ENCODE measurements at regions not wholly inside any gene's neighbourhood (a gene's known extent, or its start where the extent isn't known, plus 50 kb on each side); places are given as distances from the start of the nearest gene placed in this dataset.
A peak's percentile ranks its signal among the peaks of the same experiment; 100 is the strongest.

GRCh38 chr6:113634352-113635163 is 222.6 kb upstream of the MARCKS start:
- no peak for DNase-seq

DNA sequence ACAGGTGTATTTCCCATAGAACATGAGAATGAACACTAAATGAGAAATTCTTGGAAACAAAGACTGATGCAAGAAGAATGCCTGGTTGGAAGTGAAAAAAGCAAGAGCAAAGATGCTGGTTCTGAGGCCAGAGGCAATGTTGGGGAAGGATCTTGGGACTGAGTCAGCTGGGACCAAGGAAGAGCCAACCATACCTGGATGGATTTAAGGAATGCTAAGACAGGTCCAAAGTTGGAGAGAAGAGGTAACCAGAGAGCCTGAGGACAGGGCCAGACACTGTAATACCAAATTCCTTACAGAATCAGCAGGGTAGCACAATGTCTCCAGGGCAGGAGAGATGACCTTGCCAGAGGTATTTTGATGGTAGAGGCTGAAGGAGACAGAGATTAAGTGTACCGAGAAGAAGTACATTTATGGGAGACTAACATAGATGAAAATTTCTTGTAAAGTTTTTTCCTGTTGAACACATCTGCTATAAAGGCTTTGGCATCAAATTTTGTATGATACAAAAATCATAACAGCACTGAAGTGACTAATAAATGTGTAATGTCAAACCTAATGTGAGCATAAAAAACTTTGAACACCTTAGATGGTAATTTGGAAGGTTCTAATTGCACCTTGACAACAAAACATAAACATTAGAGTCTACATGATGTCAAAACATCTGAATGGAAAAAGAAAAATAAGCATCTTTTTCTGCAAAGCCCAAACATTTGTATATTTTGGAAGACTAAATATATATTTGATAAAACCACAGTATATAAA is 221.7 kb upstream of the MARCKS start:
- DNase-seq, result no peak

- DNase-seq, result no peak
Measured at GRCh38 chr6:113636357-113636824, 220.8 kb upstream of the MARCKS start.

DNA sequence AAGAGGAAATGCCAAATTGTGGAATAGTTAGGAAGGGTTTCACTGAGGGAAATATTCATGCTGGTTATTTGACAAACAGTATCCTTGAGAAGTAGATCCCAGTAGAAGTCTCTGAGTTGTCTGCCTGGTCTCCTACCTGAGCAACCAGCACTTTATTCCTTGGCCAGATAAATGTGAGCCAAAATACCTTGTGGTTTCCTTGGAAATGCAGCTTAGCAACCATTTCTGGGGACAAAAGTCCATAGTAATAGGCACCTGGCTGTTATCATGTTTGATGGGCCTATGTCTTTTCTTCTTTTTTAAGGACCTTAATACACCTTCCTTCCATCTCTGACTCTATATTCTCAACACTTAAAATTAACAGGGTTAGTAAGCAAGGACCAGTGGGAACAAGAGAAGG is 217.1 kb upstream of the MARCKS start:
- no peak for DNase-seq

GRCh38 chr6:113642001-113642713 is 215.0 kb upstream of the MARCKS start:
- DNase-seq, result no peak

GRCh38 chr6:113642714-113643406 is 214.3 kb upstream of the MARCKS start:
- DNase-seq, result peak; percentile 69 to 74

DNA sequence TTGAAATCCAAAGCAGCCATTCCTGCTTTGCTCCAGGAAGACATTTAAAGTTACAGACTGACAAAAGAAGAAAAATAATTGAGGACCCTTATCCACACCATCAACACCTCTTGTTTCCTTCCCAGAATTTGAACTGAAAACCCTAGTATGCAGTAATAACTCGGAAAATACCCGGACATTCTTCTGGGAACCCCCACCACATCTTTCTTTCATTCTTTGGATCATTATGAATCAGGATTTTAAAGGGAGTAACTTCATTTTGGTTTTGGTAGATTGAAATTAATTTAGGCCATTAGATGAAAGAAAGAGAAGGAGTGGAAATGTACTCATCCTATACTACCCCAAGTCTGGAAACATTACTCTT is 213.8 kb upstream of the MARCKS start:
- no peak for DNase-seq

DNA sequence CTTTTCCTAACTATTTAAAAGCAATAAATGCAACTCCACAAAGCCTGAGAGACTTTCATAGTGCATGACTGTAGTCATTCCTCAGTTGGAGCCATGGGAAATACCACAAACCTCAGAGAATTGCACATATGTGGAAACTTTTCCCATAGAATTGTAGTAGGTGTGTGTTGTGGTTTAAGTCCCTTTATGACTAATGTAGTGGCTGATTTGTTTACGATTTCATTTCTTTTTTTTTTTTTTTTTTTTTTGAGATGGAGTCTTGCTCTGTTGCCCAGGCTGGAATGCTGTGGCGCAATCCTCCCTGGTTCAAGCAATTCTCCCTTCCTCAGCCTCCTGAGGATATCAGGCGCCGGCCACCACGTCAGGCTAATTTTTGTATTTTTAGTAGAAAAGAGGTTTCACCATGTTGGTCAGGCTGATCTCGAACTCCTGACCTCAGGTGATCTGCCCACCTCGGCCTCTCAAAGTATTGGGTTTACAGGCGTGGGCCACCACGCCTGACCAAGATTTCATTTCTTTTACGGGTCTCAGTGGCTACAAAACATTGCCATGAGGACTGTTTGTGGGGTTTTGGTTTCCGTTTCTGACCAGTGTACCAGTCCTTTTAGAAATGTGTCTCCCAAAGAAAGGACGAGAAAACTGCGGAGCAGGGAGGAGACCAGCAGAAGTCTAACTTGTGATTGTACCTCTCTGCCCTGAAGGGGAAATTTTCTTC is 212.1 kb upstream of the MARCKS start:
- DNase-seq, result no peak

GRCh38 chr6:113645576-113645970 is 211.6 kb upstream of the MARCKS start:
- no peak for DNase-seq

- no peak for DNase-seq
Measured at GRCh38 chr6:113645986-113646385, 211.2 kb upstream of the MARCKS start.

GRCh38 chr6:113646701-113647100 is 210.4 kb upstream of the MARCKS start:
- DNase-seq, result no peak

DNA sequence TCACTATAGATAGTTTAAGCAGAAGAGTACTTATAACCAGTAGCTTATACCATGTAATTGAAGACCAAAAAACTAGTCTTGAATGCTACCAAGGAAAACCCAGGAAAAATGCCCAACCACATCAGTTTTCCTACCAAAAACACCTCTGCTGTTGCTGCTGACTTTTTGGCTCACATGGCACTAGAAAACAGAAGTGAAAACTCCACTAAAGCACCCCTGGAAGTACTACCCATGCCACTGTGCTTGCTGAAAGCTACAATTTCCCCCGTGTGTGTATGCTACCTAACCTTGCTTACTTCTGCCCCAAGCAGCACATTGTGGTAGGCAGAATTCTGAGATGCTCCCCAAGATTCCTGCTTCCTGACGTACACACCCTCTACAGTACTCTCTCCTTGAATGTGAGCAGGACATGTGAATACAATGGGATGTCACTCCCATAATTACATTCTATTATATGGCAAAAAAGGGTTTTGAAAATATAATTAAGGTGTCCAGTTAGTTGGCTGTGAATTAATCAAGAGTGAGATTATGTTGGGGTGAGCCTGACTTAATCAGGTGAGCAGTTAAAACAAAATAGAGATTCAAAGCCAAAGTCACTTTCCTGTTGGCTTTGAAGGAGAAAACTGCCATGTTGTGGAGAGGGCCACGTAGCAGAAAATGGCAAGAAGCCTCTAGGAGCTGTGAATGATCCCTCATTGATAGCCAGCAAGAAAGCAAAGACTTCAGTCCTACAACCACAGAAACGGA is 209.8 kb upstream of the MARCKS start:
- no peak for DNase-seq

GRCh38 chr6:113648698-113649097 is 208.4 kb upstream of the MARCKS start:
- no peak for DNase-seq

GRCh38 chr6:113649276-113649675 is 207.9 kb upstream of the MARCKS start:
- no peak for DNase-seq

DNA sequence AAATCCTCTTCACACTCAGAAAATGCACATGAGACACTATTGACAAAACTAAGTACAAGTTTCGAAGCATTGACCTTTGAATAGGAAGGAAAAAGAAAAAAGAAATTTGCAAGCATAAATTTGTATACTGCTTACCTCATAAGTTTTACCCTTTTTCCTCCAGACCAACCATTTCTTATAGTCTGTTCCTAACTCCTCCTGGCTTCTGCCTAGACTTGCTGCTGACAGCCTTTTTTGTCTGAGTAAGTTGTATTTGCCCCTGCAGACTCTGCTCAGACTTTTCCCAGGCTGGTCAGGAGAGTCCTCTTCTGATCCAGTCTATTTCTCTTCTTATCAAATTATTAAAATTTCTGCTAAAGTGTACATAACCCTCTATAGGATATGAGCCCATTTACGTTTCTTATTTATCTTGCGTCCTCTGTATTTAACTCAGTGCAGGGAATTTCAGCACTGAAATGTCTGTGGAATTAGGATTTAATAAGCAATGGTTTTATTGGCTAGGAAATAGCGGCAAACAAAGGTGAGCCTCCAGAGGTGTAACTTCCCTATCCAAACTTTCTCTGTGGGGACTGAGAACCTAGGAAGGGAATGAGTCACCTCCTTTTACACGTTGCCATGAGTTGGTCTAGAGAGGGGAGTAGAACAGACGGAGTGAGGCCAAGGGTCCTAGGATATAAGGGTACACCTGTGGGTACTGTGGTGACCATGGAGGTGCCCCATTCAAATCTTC is 207.1 kb upstream of the MARCKS start:
- DNase-seq, result no peak

GRCh38 chr6:113650610-113650979 is 206.6 kb upstream of the MARCKS start:
- no peak for DNase-seq

GRCh38 chr6:113651120-113651519 is 206.0 kb upstream of the MARCKS start:
- no peak for DNase-seq

DNA sequence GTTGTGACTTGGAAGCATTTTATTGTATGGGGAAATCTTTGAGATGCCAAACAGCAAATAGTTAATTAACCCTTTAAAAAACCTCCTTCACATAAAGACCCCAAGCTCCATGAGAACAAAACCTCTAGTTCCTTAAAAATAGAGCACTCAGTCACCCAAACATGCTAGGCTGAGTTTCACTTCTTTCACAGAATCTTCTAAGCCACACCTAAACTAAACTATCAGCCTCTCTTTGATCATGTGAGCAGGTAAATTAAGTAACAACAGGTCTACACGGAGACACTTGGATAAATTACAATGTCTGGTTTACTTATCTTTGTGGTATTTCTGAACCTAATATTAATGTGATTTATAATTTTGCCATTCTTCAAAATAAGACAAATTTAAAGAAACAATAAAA is 205.2 kb upstream of the MARCKS start:
- DNase-seq, result no peak

- DNase-seq, result no peak
Measured at GRCh38 chr6:113653275-113653674, 203.9 kb upstream of the MARCKS start.

- DNase-seq, result no peak
Measured at GRCh38 chr6:113654396-113654795, 202.7 kb upstream of the MARCKS start.

Measured in right lung (tissue), 2 donors.